Fibroblast of gingiva (primary cell): ENCODE measurements at regions not wholly inside any gene's neighbourhood (a gene's known extent, or its start where the extent isn't known, plus 50 kb on each side); places are given as distances from the start of the nearest gene placed in this dataset.
"Not testable (repeated sequence)": the region's sequence is repeated elsewhere in the genome, so short reads cannot be mapped to it uniquely, and the experiment has no call there.

Experiments
- DNase-seq: peaks from one replicate; pipeline ENCODE4 v3.0.0-alpha.2; 2011; ENCODE audit warnings: low read depth

DNA sequence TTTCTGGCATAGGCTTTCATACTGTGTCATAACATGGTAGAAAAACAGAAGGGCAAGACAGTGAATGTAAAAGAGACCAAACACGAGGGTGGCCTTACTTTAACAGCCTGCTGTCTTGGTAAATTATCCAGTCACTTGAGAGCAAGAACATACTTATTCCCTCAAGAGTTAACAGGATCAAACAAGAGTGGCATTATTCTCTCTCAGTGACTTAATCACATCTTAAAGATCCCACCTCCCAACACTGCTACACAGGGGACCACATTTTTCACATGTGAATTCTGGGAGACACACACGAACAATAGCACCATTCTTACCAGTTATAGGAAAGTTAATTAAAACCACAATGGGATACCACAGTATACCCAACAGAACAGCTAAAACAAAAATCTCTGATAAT lies 898.0 kb upstream of the C9orf72 start:
- no peak for DNase-seq

DNA sequence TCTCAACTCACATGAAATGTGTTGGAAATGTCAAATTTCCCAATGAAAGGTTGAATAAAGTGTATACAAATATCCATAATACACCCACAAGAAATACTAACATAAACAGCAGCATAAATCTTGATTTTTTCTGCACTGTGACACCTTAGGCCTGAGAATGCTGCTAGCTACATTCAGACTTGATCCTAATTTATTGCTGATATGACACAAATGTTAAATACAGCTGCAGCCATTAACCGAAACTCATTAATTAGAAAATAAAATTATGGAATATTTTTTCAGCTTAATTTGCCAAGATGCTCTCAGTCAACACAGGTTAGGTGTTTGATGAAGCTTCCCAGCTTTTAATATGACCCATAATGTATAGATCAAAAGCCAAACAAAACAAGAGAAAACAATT lies 914.3 kb upstream of the C9orf72 start:
- DNase-seq = no peak

DNA sequence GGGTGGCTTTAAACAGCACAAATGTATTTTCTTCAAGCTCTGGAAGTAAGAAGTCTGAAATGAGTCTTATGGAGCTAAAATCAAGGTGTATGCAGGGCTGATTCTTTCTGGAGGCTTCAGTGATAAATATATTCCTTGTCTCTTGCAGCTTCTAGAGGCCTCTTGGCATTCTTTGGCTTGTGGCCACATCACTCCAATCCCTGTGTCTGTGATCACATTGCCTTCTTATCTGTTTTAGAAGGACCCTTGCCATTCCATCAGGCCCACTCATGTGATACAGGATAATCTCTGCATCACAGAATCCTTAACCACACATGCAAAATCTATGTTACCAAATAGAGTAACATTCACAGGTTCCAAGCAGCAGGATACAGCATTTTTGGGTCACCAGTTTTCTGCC lies 917.8 kb upstream of the C9orf72 start:
- DNase-seq = no peak

DNA sequence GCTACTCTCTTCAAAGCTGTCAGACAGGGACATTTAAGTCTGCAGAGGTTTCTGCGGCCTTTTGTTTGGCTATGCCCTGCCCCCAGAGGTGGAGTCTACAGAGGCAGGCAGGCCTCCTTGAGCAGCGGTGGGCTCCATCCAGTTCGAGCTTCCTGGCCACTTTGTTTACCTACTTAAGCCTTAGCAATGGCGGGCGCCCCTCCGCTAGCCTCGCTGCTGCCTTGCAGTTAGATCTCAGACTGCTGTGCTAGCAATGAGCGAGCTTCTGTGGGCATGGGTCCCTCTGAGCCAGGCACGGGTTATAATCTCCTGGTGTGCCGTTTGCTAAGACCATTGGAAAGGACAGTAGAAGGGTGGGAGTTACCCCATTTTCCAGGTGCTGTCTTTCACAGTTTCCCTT lies 924.9 kb upstream of the C9orf72 start:
- not testable (repeated sequence) for DNase-seq

DNA sequence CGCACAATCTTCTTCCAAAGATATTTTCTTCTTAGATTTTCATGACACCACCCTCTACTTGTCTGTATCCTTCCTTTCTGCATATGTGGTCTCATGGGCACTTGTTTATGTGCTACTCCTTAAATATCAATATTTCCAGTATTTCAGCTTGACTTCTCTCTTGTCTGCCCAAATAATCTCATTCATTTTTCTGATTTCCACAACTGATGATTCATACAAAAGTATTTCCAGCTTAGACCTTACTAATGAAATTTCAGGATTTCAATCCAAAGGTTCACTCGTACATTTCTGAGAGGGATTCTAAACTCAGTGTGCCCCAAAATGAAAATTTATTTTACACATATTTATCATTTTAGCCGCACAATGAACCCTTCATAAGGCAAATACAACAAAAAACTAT lies 928.9 kb upstream of the C9orf72 start:
- DNase-seq = no peak

DNA sequence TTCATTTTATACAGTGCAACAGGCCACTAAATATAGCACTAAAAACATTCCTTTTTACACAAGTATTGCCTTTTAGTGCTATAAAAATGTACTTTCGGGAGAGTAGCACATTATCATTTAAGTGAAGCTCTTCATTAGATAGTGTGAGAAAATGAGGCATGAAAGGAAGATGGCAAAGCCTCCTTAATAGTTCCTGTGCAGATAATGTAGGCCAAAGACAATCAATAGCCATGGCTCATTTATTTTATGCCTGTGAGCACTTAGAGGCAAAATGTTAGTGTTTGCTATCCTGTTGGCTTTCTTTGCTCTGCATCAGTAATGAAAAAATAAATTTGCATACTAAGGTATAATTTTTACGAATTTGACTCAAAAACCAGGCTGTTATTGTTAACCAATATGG lies 929.5 kb upstream of the C9orf72 start:
- DNase-seq = no peak

DNA sequence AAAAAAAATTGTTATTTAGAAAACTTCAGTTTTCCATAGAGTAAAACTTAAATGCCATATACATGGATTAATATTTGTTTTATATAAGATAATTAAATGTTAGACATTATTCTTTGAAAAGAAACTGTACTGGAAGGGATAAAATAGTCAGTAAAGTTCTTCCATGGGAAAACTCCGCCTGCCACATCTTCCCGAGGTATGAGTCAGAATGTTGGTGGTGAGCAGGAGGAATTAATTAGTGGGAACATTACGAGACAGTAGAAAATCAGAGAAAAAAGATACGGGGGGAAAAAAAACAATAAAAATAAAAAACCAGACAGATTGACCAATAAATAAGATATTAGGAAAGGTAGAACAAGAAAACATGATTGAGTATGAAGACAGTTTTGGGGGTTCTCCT lies 930.3 kb upstream of the C9orf72 start:
- no peak for DNase-seq

DNA sequence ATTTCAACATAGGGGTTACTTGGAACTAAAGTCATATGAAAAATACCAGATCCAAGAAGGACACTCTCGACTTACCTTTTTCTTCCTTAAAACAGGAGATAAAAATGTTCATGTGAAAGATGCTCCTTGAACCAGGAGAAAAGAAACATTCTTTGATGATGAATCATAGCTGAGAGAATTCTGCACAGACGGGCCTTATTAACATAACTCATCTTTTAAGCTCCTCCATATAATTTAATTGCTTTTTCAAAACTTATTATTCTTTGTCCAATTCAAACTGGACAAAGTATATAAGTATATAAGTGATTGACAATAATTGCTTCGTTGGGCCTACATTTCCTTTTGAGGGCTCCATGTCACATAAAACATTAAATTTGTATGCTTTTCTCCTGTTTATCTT lies 945.2 kb upstream of the C9orf72 start:
- DNase-seq = no peak

DNA sequence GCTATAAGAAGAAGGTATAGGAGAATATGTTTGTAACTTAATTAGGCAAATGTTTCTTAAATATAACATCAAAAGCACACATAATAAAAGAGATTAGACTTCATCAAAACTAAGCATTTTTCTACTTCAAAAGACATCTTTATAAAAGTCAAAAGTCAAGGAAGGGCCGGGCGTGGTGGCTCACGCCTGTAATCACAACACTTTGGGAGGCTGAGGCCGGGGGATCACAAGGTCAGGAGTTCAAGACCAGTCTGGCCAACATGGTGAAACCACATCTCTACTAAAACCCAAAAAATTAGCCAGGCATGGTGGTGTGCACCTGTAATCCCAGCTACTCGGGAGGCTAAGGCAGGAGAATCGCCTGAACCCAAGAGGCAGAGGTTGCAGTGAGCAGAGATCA lies 951.0 kb upstream of the C9orf72 start:
- not testable (repeated sequence) for DNase-seq

DNA sequence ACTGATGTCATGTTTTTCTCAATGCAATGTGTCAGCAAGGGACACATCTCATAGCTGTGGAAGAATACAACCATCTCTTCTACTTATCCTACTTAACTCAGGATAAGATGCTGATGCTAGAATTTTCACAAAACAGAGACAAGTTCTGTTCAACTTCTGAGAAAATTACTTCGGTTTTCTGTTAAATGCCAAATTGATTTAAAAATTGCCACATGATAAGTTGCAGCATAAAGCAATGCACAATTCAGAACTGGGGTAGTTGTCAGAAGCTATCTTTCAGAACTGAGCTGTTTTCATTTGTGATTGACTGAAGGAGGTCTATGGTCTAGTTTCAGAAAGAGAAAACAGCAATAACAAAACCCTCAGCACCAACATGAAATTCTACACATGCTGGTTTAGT lies 954.8 kb upstream of the C9orf72 start:
- no peak for DNase-seq

DNA sequence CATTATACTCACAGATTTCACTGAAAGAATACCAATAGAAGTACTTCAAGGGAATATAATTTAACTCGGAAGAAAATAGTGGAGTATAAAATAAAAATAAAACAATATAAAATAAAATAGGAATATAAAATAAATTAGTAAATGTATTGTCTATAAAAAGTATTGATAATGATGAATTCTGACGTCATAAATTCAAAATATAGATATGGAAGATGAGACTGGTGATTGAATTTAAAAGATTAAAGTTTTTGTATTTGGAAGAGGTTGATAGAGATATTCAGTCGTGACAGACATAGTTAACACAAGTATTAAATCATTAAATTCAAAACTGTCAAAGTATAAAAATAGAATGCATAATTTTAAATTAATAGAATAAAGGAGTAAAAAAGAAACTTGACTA lies 964.9 kb upstream of the C9orf72 start:
- DNase-seq = no peak

DNA sequence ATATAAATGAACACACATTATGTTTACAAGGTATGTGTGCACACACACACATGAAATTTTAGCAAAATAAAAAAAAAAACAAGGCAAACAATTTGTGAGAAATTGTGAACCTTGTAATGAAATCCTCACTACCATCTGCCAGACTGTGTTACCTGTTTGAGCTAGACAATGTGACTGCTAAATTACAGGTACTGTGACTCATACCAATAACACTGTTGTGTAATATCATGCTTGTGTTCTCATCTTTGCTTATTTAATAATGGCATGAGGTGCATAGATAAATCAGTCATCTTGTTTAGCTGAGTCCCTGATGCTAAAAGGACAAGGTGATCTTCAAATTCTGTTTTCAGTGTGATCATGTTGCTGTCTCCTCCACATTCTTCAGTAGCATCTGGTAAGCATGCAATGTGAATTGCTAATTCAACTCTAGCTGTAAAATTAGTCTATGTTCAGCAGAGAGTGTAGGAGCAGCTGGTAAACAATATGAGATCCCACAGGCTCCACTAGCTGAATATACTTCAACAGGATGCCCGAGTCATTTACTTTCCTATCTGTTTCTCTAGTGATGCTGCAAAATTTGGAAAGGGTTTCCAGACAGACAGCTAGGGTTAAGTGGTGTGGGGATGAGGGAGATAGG lies 966.3 kb upstream of the C9orf72 start:
- no peak for DNase-seq

DNA sequence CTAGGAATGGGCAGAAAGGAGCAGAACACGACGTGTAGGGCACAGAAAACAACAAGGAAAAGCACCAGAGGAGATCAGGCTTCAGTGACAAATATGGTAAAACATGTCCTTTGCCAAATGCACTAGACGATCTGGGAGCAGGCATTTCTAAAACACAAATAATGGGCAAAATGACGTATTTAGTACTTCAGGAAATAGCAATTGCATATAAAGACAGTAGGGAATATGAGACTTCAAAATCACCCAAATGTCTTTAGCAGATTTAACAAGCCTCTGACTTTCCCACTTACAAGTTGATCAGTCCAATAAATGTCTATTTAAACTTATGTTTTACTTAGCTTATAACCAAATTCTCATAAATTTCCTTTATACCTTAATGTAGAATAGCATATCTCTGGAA lies 969.6 kb upstream of the C9orf72 start:
- DNase-seq = no peak

DNA sequence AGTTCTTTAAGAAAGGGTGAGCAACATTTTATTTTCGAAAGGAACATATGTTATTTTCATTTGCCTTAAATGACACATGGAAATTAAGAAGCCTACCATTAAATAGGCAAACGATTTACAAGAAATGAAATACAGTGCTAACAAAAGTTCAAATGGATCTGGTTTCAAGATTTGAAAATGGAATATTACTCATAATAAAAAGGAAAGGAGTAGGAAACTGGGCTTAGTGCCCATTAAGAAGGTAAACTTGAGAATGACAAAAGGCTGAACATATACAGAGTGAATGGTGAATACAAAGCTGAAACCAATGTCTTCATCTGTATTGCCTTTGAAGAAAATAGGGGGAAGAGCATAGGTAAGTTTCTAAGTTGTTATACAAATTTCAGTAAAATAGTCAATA lies 974.2 kb upstream of the C9orf72 start:
- DNase-seq = no peak

DNA sequence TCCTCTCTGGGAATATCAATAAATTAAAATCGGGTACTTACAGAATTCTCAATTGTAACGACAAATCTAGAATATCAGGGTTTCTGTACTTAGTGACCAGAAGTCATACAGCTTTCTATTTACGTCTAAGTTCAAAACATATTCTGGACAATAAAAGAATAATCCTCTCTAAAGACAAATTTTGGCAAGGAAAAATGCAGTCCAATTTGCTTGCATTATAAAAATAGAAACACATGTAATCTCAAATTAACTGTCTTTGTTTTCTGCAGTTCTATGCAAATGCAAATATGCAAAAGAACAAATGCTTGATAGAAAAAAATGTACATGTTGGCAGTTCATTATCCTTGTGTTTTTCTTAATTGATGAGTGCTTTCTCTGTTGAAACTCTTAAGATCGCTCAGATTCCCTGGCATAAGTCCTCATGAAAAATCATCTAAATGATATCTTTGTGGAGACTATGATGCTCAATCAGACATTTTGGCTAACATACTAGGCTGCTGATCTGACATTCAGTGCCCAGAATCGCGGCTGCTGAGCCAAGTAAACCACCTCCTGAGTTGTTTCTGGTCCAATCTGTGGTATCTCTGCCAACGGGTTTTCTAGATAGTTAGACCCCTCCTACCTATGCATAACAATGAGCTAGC lies 990.1 kb upstream of the C9orf72 start:
- no peak for DNase-seq

DNA sequence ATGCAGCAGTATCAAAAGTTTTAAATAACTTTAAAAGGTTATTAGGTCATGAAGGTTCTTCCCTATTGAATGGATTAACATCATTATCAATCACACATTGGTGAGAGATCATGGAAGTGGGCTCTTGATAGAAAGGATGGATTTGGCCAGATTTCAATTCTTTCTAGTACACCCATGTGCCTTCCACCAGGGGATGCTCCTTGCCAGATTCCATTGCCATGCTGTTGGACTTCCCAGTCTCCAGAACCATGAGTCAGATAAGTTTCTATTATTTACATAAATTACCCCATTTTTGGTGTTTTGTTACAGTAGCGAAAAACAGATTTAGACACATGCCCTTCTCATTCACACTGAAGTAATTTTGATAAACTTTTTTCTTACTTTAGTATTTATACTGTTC lies 1010.6 kb upstream of the C9orf72 start:
- no peak for DNase-seq

DNA sequence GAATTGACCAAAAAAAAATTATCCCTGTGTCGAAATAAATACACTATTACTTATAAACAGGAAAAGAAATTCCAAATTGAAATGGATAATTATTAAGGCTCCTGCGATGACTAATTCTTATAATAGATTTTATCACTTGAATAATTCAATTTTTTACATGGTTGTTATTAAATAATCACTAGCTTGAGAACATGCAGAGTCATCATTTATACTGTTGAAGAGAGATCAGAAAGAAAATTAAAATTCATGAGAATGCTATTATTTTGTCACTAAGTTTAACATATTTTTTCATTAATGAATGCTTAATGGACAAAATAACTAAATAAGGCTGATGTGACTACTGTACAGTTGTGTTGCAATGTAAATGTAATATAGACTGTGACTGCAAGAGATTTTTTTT lies 1011.3 kb upstream of the C9orf72 start:
- no peak for DNase-seq

DNA sequence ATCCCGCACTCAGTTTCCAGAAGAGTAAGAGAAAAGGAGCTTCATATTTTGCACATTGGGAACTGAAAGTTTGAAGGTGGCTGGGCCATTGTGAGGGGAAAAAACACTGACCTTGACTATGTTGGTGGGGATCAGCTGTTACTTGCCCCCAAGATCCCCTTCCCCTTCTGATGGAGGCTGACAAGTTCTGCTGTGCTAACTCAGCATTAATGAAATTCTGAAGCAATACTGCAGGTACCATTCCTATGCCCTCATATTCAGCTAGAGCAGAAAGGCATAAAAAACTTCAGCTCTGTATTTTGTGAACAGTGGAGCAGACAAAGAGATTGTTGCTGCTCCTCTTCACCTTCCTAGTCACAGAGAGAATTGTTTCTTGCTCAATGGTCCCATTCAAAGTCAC lies 1013.8 kb upstream of the C9orf72 start:
- no peak for DNase-seq

DNA sequence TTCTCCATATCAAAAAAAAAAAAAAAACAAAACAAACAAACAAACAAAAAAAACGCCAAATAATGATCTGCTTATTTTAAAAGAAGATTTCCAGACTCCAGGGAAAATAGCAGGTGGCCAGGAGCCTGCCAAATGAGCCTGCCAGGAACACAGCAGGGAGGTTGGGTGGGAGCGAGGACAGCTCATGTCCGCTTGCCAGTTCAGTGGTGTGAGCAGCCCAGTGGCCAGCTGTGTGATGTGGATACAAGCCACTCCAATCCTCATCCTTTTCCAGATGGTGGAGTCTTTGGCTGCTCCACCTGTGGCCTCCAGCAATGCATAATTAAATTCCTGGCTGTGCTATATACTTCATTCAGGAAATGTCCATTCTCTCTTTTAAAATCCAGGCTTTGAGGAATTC lies 1025.1 kb upstream of the C9orf72 start:
- no peak for DNase-seq

DNA sequence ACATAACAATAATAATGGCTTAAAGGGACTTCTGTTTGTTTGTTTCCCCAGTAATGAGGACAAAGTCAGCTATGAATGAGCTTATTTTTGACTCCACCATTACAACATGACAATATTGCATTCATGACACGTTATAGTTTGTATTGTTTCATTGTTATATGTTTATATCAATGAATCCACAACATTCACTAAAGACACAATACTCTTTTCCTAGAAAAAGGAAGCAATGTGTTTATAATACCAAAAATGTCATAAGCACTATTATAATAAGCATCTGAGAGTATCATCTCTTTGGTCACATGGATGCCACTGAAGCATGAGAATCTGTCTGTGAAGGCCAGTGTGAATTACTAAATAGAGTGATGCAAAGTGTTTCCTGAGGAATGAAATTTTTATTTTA lies 1026.9 kb upstream of the C9orf72 start:
- DNase-seq = no peak

DNA sequence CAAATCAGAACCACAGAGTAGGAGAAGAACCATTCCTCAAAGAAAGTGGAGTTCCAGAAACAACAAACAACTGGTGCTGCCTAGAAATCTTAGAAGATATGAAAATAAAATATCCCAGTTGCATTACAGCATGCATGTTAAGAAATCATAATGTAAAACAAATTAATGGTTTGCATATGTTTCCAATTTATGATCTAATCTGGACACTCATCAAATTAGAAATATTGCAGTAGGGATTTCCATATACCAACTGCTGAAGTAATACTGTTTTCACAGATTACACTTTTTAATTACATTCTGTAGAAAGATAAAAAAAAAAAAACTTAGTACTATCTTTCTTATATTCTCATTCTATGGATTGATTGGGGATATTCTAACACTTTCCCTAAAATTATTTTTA lies 1034.6 kb upstream of the C9orf72 start:
- DNase-seq = no peak

DNA sequence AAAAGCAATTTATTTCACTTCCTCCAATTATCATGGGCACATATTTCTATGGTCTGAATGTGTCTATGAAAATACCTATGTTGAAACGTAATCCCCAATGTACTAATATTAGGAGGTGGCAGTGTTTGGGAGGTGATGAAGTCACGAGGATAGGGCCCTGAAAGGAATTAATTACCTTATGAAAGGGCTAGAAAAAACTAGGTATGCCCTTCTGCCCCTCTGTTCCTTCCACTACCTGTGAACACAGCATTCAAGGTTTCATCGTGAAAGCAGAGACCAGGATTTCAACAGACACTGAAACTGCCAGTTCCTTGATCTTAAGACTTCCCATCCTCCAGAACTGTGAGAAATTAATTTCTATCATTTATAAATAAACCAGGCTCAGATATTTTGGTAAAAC lies 1037.1 kb upstream of the C9orf72 start:
- no peak for DNase-seq

DNA sequence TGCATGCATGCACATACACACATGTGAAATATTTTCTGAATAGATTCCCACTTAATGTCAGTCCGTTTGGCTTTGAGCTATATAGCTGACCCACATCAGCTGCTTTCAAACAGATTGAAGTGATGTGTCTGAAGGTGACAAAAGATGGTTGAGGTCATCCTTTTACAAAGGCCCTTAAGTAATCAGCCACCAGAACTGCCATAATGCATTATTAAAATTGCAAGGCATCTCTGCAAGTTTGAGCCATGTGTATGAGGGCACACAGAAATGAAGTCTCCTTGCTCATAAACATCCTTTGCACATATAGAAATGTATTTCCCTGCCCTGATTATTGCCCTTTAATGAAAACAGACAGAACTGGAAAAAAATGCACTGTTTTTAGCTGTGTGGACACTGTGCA lies 1043.0 kb upstream of the C9orf72 start:
- DNase-seq = no peak

DNA sequence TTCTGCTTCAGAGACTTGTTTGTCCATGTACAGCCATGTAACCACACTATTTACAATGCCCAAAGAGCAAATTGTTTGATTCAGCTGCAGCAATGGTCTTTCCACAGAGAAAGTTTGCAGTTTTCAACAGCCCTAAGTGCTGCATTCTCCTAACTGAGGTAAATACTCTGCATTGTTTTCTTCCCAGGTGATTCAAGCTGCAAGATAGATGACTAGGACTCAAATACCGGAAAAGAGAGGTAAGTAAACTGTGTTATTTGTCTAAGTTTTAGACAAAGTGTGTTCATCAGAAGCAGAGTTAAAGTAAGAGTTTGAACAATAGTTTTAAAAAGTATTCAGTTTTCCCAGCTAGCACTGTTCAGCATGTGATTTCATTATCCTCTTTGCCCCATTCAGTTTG lies 1046.7 kb upstream of the C9orf72 start:
- DNase-seq = no peak
